SU-DHL-6 (cell line): ENCODE measurements at regions not wholly inside any gene's neighbourhood (a gene's known extent, or its start where the extent isn't known, plus 50 kb on each side); places are given as distances from the start of the nearest gene placed in this dataset.

Experiments
- CTCF ChIP-seq: fragments of 200-600 bp; sonication (generic); IDR thresholded peaks from one replicate; pipeline ENCODE4 v1.5.1; 2017; ENCODE audit warnings: antibody characterized with exemption, mild to moderate bottlenecking, low read length, moderate library complexity; ENCODE audit not compliant: insufficient read depth, poor library complexity, severe bottlenecking
- EZH2phosphoT487 ChIP-seq: fragments of 200-600 bp; sonication (generic), shearing (Covaris generic); conservative IDR thresholded peaks from 2 replicates; pipeline ENCODE4 v1.6.1; 2018; ENCODE audit warnings: mild to moderate bottlenecking, antibody characterized with exemption, low read length, moderate library complexity, mixed read lengths

GRCh38 chr12:66800046-66800445 is 121.2 kb upstream of the GRIP1 start:
- TF ChIP-seq CTCF (no peak), EZH2phosphoT487 (no peak)
